ENCODE measurements at regions not wholly inside any gene's neighbourhood (a gene's known extent, or its start where the extent isn't known, plus 50 kb on each side); places are given as distances from the start of the nearest gene placed in this dataset.

- no peaks in the 10 kb centered on the region for H3K79me2 ChIP-seq (ENCODE audit: insufficient read depth, low read length)
- no peaks in the 10 kb centered on the region for H3K9me2 ChIP-seq (replicated peaks; ENCODE audit: low read depth, low read length)
- no peak overlapping the region for H2AFZ ChIP-seq (ENCODE audit: low read length)
- no peaks in the 10 kb centered on the region for H3K27me3 ChIP-seq (ENCODE audit: insufficient read depth, low read length, poor library complexity, severe bottlenecking)
- no peaks in the 10 kb centered on the region for H3K36me3 ChIP-seq (ENCODE audit: insufficient read depth, low read length)
- H4K20me1 ChIP-seq (ENCODE audit: insufficient read depth, low read length, poor library complexity, severe bottlenecking) = no peaks in the 10 kb centered on the region
- H3K4me2 ChIP-seq (ENCODE audit: low read depth, low read length, poor library complexity, severe bottlenecking) = no peak overlapping the region
- H3K4me1 ChIP-seq (ENCODE audit: insufficient read depth, low read length, poor library complexity, severe bottlenecking) = no peaks in the 10 kb centered on the region
- no peak overlapping the region for H3K4me3 ChIP-seq (ENCODE audit: low read length, poor library complexity, severe bottlenecking)
- H3K9ac ChIP-seq (ENCODE audit: low read depth, low read length, poor library complexity, severe bottlenecking) = no peak overlapping the region
- H3K9me3 ChIP-seq (ENCODE audit: insufficient read depth, low read depth, low read length) = no peaks in the 10 kb centered on the region
- H3F3A ChIP-seq (ENCODE audit: low read depth) = no peaks in the 10 kb centered on the region
- TF ChIP-seq CTCF (conservative IDR thresholded peaks at IDR 0.05; ENCODE audit: low read length) = no peak
Observed at GRCh38 chr1:208506812-208507211, 262.6 kb upstream of the PLXNA2 start.

- no peaks in the 10 kb centered on the region for H3K9me3 ChIP-seq (ENCODE audit: insufficient read depth, low read depth, low read length)
- H3K79me2 ChIP-seq (ENCODE audit: insufficient read depth, low read length) = no peaks in the 10 kb centered on the region
- H3K4me3 ChIP-seq (ENCODE audit: low read length, poor library complexity, severe bottlenecking) = no peak overlapping the region
- no peak overlapping the region for H2AFZ ChIP-seq (ENCODE audit: low read length)
- no peaks in the 10 kb centered on the region for H3K4me1 ChIP-seq (ENCODE audit: insufficient read depth, low read length, poor library complexity, severe bottlenecking)
- no peak overlapping the region for H3K9ac ChIP-seq (ENCODE audit: low read depth, low read length, poor library complexity, severe bottlenecking)
- no peak overlapping the region for H3K4me2 ChIP-seq (ENCODE audit: low read depth, low read length, poor library complexity, severe bottlenecking)
- no peaks in the 10 kb centered on the region for H4K20me1 ChIP-seq (ENCODE audit: insufficient read depth, low read length, poor library complexity, severe bottlenecking)
- H3K36me3 ChIP-seq (ENCODE audit: insufficient read depth, low read length) = no peaks in the 10 kb centered on the region
- TF ChIP-seq CTCF (conservative IDR thresholded peaks at IDR 0.05; ENCODE audit: low read length) (no peak), EZH2phosphoT487 (IDR thresholded peaks at IDR 0.05; ENCODE audit: borderline replicate concordance) (no peak)
- no peaks in the 10 kb centered on the region for H3K9me2 ChIP-seq (replicated peaks; ENCODE audit: low read depth, low read length)
- H3F3A ChIP-seq (ENCODE audit: low read depth) = no peaks in the 10 kb centered on the region
- H3K27me3 ChIP-seq (ENCODE audit: insufficient read depth, low read length, poor library complexity, severe bottlenecking) = no peaks in the 10 kb centered on the region
Observed at GRCh38 chr1:208509072-208509471, 264.9 kb upstream of the PLXNA2 start.

GRCh38 chr1:208510192-208510952 lies 266.2 kb upstream of the PLXNA2 start:
- TF ChIP-seq EZH2phosphoT487 (IDR thresholded peaks at IDR 0.05; ENCODE audit: borderline replicate concordance) = no peak
- TF ChIP-seq CTCF (conservative IDR thresholded peaks at IDR 0.05; ENCODE audit: low read length) = no peak
- no peaks in the 10 kb centered on the region for H3K27me3 ChIP-seq (ENCODE audit: insufficient read depth, low read length, poor library complexity, severe bottlenecking)
- no peaks in the 10 kb centered on the region for H3K79me2 ChIP-seq (ENCODE audit: insufficient read depth, low read length)
- no peak overlapping the region for H3K9ac ChIP-seq (ENCODE audit: low read depth, low read length, poor library complexity, severe bottlenecking)
- no peak overlapping the region for H3K4me2 ChIP-seq (ENCODE audit: low read depth, low read length, poor library complexity, severe bottlenecking)
- H3K36me3 ChIP-seq (ENCODE audit: insufficient read depth, low read length) = no peaks in the 10 kb centered on the region
- H2AFZ ChIP-seq (ENCODE audit: low read length) = no peak overlapping the region
- H4K20me1 ChIP-seq (ENCODE audit: insufficient read depth, low read length, poor library complexity, severe bottlenecking) = no peaks in the 10 kb centered on the region
- H3K4me1 ChIP-seq (ENCODE audit: insufficient read depth, low read length, poor library complexity, severe bottlenecking) = no peaks in the 10 kb centered on the region
- H3K9me3 ChIP-seq (ENCODE audit: insufficient read depth, low read depth, low read length) = no peaks in the 10 kb centered on the region
- H3K9me2 ChIP-seq (replicated peaks; ENCODE audit: low read depth, low read length) = no peaks in the 10 kb centered on the region
- no peak overlapping the region for H3K4me3 ChIP-seq (ENCODE audit: low read length, poor library complexity, severe bottlenecking)
- H3F3A ChIP-seq (ENCODE audit: low read depth) = no peaks in the 10 kb centered on the region

Measured in Loucy (cell line).